ENCODE measurements at regions not wholly inside any gene's neighbourhood (a gene's known extent, or its start where the extent isn't known, plus 50 kb on each side); places are given as distances from the start of the nearest gene placed in this dataset.

GRCh38 chr2:166610913-166611305, 116.9 kb upstream of the SCN7A start:
- Histone ChIP-seq H3K27me3 (ENCODE audit: control insufficient read depth in 2 of 2, insufficient read depth in 2 of 2, low read length in 2 of 2) (no peaks in the 10 kb centered on the region), H3K4me2 (replicated peaks; ENCODE audit: extremely low read depth, low read length, poor library complexity, severe bottlenecking) (peak overlapping the region; percentile 63), H3K27ac (ENCODE audit: low read depth in 1 of 2, low read length in 2 of 2) (no peak overlapping the region), H3K9me3 (replicated peaks in 1 of 2; ENCODE audit: control insufficient read depth in 1 of 2, insufficient read depth in 1 of 2, low read length in 2 of 2) (no peaks in the 10 kb centered on the region), H3K9ac (ENCODE audit: insufficient read depth, low read length, poor library complexity, severe bottlenecking) (no peak overlapping the region), H2AFZ (ENCODE audit: insufficient read depth, low read depth, low read length, poor library complexity, severe bottlenecking) (peak overlapping the region; percentile 60), H3K36me3 (replicated peaks in 1 of 2; ENCODE audit: control insufficient read depth in 1 of 2, insufficient read depth in 2 of 2, low read length in 2 of 2) (no peaks in the 10 kb centered on the region), H4K20me1 (ENCODE audit: insufficient read depth, low read length) (no peaks in the 10 kb centered on the region), H3K4me1 (ENCODE audit: control insufficient read depth in 1 of 2, insufficient read depth in 2 of 2, low read length in 2 of 2) (peaks cover 0 to 5% of the 10 kb centered on the region in 2 donors), H3K79me2 (ENCODE audit: insufficient read depth, low read length) (no peaks in the 10 kb centered on the region), H3K4me3 (replicated peaks in 1 of 3; ENCODE audit: low read depth in 2 of 3, low read length in 3 of 3) (peak overlapping the region in 2 of 3 experiments; percentile 10 to 61)
- no peak for TF ChIP-seq CTCF (IDR thresholded peaks at IDR 0.05)
- H3K9me3 Mint-ChIP-seq, result peaks cover 2 to 8% (median 4%) of the 10 kb centered on the region in 7 donors
- peaks cover 18% of the 10 kb centered on the region for H3K4me1 Mint-ChIP-seq
- H3K36me3 Mint-ChIP-seq, result no peaks in the 10 kb centered on the region
- DNase-seq, result no peak
- intact Hi-C loops (cut with micrococcal nuclease), result no loop called here
- no peak overlapping the region for H3K27ac Mint-ChIP-seq
- peak overlapping the region; percentile 62 to 79 for H3K4me3 Mint-ChIP-seq
- 35% methylated on average over 4 of the region's 5 CpGs for WGBS (ENCODE audit: insufficient coverage)
- peaks cover 2 to 10% (median 2%) of the 10 kb centered on the region in 3 donors for H3K27me3 Mint-ChIP-seq (ENCODE audit: low read depth in 3 of 3)

- no peaks in the 10 kb centered on the region for H3K27me3 ChIP-seq (ENCODE audit: control insufficient read depth in 2 of 2, insufficient read depth in 2 of 2, low read length in 2 of 2)
- H3K4me2 ChIP-seq (replicated peaks; ENCODE audit: extremely low read depth, low read length, poor library complexity, severe bottlenecking), result peak overlapping the region; percentile 63
- TF ChIP-seq CTCF (IDR thresholded peaks at IDR 0.05), result no peak
- intact Hi-C loops (cut with micrococcal nuclease), result no loop called here
- no peaks in the 10 kb centered on the region for H4K20me1 ChIP-seq (ENCODE audit: insufficient read depth, low read length)
- H3K4me3 Mint-ChIP-seq, result peak overlapping the region; percentile 62 to 79
- H2AFZ ChIP-seq (ENCODE audit: insufficient read depth, low read depth, low read length, poor library complexity, severe bottlenecking), result peak overlapping the region; percentile 60
- H3K36me3 Mint-ChIP-seq, result no peaks in the 10 kb centered on the region
- H3K9me3 ChIP-seq (replicated peaks in 1 of 2; ENCODE audit: control insufficient read depth in 1 of 2, insufficient read depth in 1 of 2, low read length in 2 of 2), result no peaks in the 10 kb centered on the region
- peaks cover 18% of the 10 kb centered on the region for H3K4me1 Mint-ChIP-seq
- no peak overlapping the region for H3K9ac ChIP-seq (ENCODE audit: insufficient read depth, low read length, poor library complexity, severe bottlenecking)
- no peaks in the 10 kb centered on the region for H3K36me3 ChIP-seq (replicated peaks in 1 of 2; ENCODE audit: control insufficient read depth in 1 of 2, insufficient read depth in 2 of 2, low read length in 2 of 2)
- peaks cover under 1 to 8% (median 4%) of the 10 kb centered on the region in 7 donors for H3K9me3 Mint-ChIP-seq
- no peak overlapping the region for H3K27ac ChIP-seq (ENCODE audit: low read depth in 1 of 2, low read length in 2 of 2)
- H3K79me2 ChIP-seq (ENCODE audit: insufficient read depth, low read length), result no peaks in the 10 kb centered on the region
- H3K4me1 ChIP-seq (ENCODE audit: control insufficient read depth in 1 of 2, insufficient read depth in 2 of 2, low read length in 2 of 2), result peaks cover 0 to 5% of the 10 kb centered on the region in 2 donors
- H3K4me3 ChIP-seq (replicated peaks in 1 of 3; ENCODE audit: low read depth in 2 of 3, low read length in 3 of 3), result peak overlapping the region in 2 of 3 experiments; percentile 10 to 61
- WGBS (ENCODE audit: insufficient coverage), result 12% methylated on average over 22 of the region's 28 CpGs
- no peak overlapping the region for H3K27ac Mint-ChIP-seq
- peaks cover 2 to 10% (median 2%) of the 10 kb centered on the region in 3 donors for H3K27me3 Mint-ChIP-seq (ENCODE audit: low read depth in 3 of 3)
- no peak for DNase-seq
Measured at GRCh38 chr2:166610180-166610912, 116.3 kb upstream of the SCN7A start.
